ENCODE measurements at regions not wholly inside any gene's neighbourhood (a gene's known extent, or its start where the extent isn't known, plus 50 kb on each side); places are given as distances from the start of the nearest gene placed in this dataset.

GRCh38 chr9:75754080-75754479 lies 136.4 kb upstream of the PCSK5 start:
- H3K9me3 ChIP-seq (ENCODE audit: low read length), result peaks cover 7% of the 10 kb centered on the region
- H3K36me3 ChIP-seq (ENCODE audit: insufficient read depth, low read length), result no peaks in the 10 kb centered on the region
- no peaks in the 10 kb centered on the region for H4K20me1 ChIP-seq (ENCODE audit: insufficient read depth)
- H3K4me2 ChIP-seq (ENCODE audit: low read length), result no peak overlapping the region
- H3K27ac ChIP-seq (ENCODE audit: low read length), result no peak overlapping the region
- no peaks in the 10 kb centered on the region for H3F3A ChIP-seq (ENCODE audit: insufficient read depth, low read length, poor library complexity, severe bottlenecking)
- no peak overlapping the region for H2AFZ ChIP-seq (ENCODE audit: low read depth, low read length)
- no peak overlapping the region for H3K4me3 ChIP-seq (ENCODE audit: low read length)
- no peaks in the 10 kb centered on the region for H3K79me2 ChIP-seq (replicated peaks; ENCODE audit: insufficient read depth, low read length)
- H3K27me3 ChIP-seq (ENCODE audit: insufficient read depth, low read depth, low read length), result no peaks in the 10 kb centered on the region
- TF ChIP-seq RAD21 (conservative IDR thresholded peaks at IDR 0.05) (no peak), SMC3 (conservative IDR thresholded peaks at IDR 0.05; ENCODE audit: poor library complexity) (peak; percentile 23), EP300 (conservative IDR thresholded peaks at IDR 0.05; ENCODE audit: poor library complexity, severe bottlenecking) (peak; percentile 100), MXI1 (conservative IDR thresholded peaks at IDR 0.05; ENCODE audit: poor library complexity, severe bottlenecking) (peak; percentile 42), POLR2AphosphoS5 (IDR thresholded peaks at IDR 0.05) (peak; percentile 100), TAF1 (IDR thresholded peaks at IDR 0.05; ENCODE audit: low read depth) (no peak), EZH2 (IDR thresholded peaks at IDR 0.05; ENCODE audit: borderline replicate concordance, insufficient read depth, low read length, poor library complexity, severe bottlenecking) (no peak)
- TF ChIP-seq, protein P1, sequence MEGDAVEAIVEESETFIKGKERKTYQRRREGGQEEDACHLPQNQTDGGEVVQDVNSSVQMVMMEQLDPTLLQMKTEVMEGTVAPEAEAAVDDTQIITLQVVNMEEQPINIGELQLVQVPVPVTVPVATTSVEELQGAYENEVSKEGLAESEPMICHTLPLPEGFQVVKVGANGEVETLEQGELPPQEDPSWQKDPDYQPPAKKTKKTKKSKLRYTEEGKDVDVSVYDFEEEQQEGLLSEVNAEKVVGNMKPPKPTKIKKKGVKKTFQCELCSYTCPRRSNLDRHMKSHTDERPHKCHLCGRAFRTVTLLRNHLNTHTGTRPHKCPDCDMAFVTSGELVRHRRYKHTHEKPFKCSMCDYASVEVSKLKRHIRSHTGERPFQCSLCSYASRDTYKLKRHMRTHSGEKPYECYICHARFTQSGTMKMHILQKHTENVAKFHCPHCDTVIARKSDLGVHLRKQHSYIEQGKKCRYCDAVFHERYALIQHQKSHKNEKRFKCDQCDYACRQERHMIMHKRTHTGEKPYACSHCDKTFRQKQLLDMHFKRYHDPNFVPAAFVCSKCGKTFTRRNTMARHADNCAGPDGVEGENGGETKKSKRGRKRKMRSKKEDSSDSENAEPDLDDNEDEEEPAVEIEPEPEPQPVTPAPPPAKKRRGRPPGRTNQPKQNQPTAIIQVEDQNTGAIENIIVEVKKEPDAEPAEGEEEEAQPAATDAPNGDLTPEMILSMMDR (IDR thresholded peaks at IDR 0.05; ENCODE audit: poor library complexity, severe bottlenecking), result peak; percentile 15
- TF ChIP-seq, protein P2, sequence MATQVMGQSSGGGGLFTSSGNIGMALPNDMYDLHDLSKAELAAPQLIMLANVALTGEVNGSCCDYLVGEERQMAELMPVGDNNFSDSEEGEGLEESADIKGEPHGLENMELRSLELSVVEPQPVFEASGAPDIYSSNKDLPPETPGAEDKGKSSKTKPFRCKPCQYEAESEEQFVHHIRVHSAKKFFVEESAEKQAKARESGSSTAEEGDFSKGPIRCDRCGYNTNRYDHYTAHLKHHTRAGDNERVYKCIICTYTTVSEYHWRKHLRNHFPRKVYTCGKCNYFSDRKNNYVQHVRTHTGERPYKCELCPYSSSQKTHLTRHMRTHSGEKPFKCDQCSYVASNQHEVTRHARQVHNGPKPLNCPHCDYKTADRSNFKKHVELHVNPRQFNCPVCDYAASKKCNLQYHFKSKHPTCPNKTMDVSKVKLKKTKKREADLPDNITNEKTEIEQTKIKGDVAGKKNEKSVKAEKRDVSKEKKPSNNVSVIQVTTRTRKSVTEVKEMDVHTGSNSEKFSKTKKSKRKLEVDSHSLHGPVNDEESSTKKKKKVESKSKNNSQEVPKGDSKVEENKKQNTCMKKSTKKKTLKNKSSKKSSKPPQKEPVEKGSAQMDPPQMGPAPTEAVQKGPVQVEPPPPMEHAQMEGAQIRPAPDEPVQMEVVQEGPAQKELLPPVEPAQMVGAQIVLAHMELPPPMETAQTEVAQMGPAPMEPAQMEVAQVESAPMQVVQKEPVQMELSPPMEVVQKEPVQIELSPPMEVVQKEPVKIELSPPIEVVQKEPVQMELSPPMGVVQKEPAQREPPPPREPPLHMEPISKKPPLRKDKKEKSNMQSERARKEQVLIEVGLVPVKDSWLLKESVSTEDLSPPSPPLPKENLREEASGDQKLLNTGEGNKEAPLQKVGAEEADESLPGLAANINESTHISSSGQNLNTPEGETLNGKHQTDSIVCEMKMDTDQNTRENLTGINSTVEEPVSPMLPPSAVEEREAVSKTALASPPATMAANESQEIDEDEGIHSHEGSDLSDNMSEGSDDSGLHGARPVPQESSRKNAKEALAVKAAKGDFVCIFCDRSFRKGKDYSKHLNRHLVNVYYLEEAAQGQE (IDR thresholded peaks at IDR 0.05; ENCODE audit: borderline replicate concordance), result peak; percentile 92
- no peak overlapping the region for H3K9ac ChIP-seq (ENCODE audit: low read length)
- no peaks in the 10 kb centered on the region for H3K9me2 ChIP-seq (ENCODE audit: insufficient read depth, low read length)

- no peaks in the 10 kb centered on the region for H3K27me3 ChIP-seq (ENCODE audit: insufficient read depth, low read depth, low read length)
- H3K9ac ChIP-seq (ENCODE audit: low read length), result no peak overlapping the region
- H3K9me3 ChIP-seq (ENCODE audit: low read length), result no peaks in the 10 kb centered on the region
- no peak overlapping the region for H3K27ac ChIP-seq (ENCODE audit: low read length)
- H3K36me3 ChIP-seq (ENCODE audit: insufficient read depth, low read length), result no peaks in the 10 kb centered on the region
- TF ChIP-seq EZH2 (IDR thresholded peaks at IDR 0.05; ENCODE audit: borderline replicate concordance, insufficient read depth, low read length, poor library complexity, severe bottlenecking), result no peak
- no peak for TF ChIP-seq POLR2AphosphoS5 (IDR thresholded peaks at IDR 0.05)
- no peak for TF ChIP-seq MXI1 (conservative IDR thresholded peaks at IDR 0.05; ENCODE audit: poor library complexity, severe bottlenecking)
- no peak for TF ChIP-seq EP300 (conservative IDR thresholded peaks at IDR 0.05; ENCODE audit: poor library complexity, severe bottlenecking)
- no peak for TF ChIP-seq RAD21 (conservative IDR thresholded peaks at IDR 0.05)
- TF ChIP-seq, protein P2 (IDR thresholded peaks at IDR 0.05; ENCODE audit: borderline replicate concordance), result no peak
- TF ChIP-seq, protein P1 (IDR thresholded peaks at IDR 0.05; ENCODE audit: poor library complexity, severe bottlenecking), result no peak
- TF ChIP-seq TAF1 (IDR thresholded peaks at IDR 0.05; ENCODE audit: low read depth), result no peak
- no peak for TF ChIP-seq SMC3 (conservative IDR thresholded peaks at IDR 0.05; ENCODE audit: poor library complexity)
- no peaks in the 10 kb centered on the region for H3K79me2 ChIP-seq (replicated peaks; ENCODE audit: insufficient read depth, low read length)
- no peaks in the 10 kb centered on the region for H4K20me1 ChIP-seq (ENCODE audit: insufficient read depth)
- H2AFZ ChIP-seq (ENCODE audit: low read depth, low read length), result no peak overlapping the region
- H3K4me2 ChIP-seq (ENCODE audit: low read length), result no peak overlapping the region
- H3K4me3 ChIP-seq (ENCODE audit: low read length), result no peak overlapping the region
- no peaks in the 10 kb centered on the region for H3F3A ChIP-seq (ENCODE audit: insufficient read depth, low read length, poor library complexity, severe bottlenecking)
- no peaks in the 10 kb centered on the region for H3K9me2 ChIP-seq (ENCODE audit: insufficient read depth, low read length)
These were observed 115.3 kb upstream of the PCSK5 start for GRCh38 chr9:75775166-75775565.
